ENCODE measurements at regions not wholly inside any gene's neighbourhood (a gene's known extent, or its start where the extent isn't known, plus 50 kb on each side); places are given as distances from the start of the nearest gene placed in this dataset.

- Histone ChIP-seq H3K4me3 (ENCODE audit: control insufficient read depth in 1 of 2, extremely low read depth in 1 of 2, low read length in 1 of 2) (no peak overlapping the region), H3K27me3 (replicated peaks in 1 of 2; ENCODE audit: control insufficient read depth in 2 of 2, extremely low read depth in 1 of 2, insufficient read depth in 2 of 2, low read length in 1 of 2) (no peaks in the 10 kb centered on the region), H3K27ac (ENCODE audit: low read length) (no peak overlapping the region), H3K9me3 (no peaks in the 10 kb centered on the region), H3K36me3 (ENCODE audit: control insufficient read depth in 2 of 2, extremely low read depth in 1 of 2, insufficient read depth in 1 of 2, low read length in 1 of 2) (no peaks in the 10 kb centered on the region), H3K4me1 (ENCODE audit: control insufficient read depth in 1 of 2, extremely low read depth in 1 of 2, insufficient read depth in 2 of 2, low read length in 2 of 2) (no peaks in the 10 kb centered on the region)
- H3K4me3 Mint-ChIP-seq: no peak overlapping the region
- no peak overlapping the region for H3K27ac Mint-ChIP-seq
- no peaks in the 10 kb centered on the region for H3K36me3 Mint-ChIP-seq
- ChIA-PET POLR2A (no interaction called here), CTCF (no interaction called here)
- DNase-seq (no peak), ATAC-seq (replicated peaks in 1 of 4) (no peak)
- WGBS (ENCODE audit: insufficient coverage): no CpG with 5 or more reads among the region's 1 CpG
- no peaks in the 10 kb centered on the region for H3K27me3 Mint-ChIP-seq
- peaks cover 0 to 3% (median 0%) of the 10 kb centered on the region in 3 donors for H3K9me3 Mint-ChIP-seq
- H3K4me1 Mint-ChIP-seq: no peaks in the 10 kb centered on the region
Observed at GRCh38 chr7:124542476-124542875, 223.1 kb downstream of the GPR37 start.

GRCh38 chr7:124536156-124536762 lies 229.3 kb downstream of the GPR37 start:
- DNase-seq: no peak
- no CpG with 5 or more reads among the region's 3 CpGs for WGBS (ENCODE audit: insufficient coverage)
- no peak overlapping the region for H3K27ac Mint-ChIP-seq
- CTCF ChIA-PET: no interaction called here
- peaks cover 0 to 9% (median 4%) of the 10 kb centered on the region in 3 donors for H3K9me3 Mint-ChIP-seq
- Histone ChIP-seq H3K4me3 (ENCODE audit: control insufficient read depth in 1 of 2, extremely low read depth in 1 of 2, low read length in 1 of 2) (no peak overlapping the region), H3K27ac (ENCODE audit: low read length) (no peak overlapping the region), H3K36me3 (ENCODE audit: control insufficient read depth in 2 of 2, extremely low read depth in 1 of 2, insufficient read depth in 1 of 2, low read length in 1 of 2) (no peaks in the 10 kb centered on the region), H3K9me3 (no peaks in the 10 kb centered on the region), H3K27me3 (replicated peaks in 1 of 2; ENCODE audit: control insufficient read depth in 2 of 2, extremely low read depth in 1 of 2, insufficient read depth in 2 of 2, low read length in 1 of 2) (no peaks in the 10 kb centered on the region), H3K4me1 (ENCODE audit: control insufficient read depth in 1 of 2, extremely low read depth in 1 of 2, insufficient read depth in 2 of 2, low read length in 2 of 2) (no peaks in the 10 kb centered on the region)
- no peak for ATAC-seq (replicated peaks in 1 of 4)
- POLR2A ChIA-PET: no interaction called here
- no peaks in the 10 kb centered on the region for H3K4me1 Mint-ChIP-seq
- H3K27me3 Mint-ChIP-seq: no peaks in the 10 kb centered on the region
- no peaks in the 10 kb centered on the region for H3K36me3 Mint-ChIP-seq
- no peak overlapping the region for H3K4me3 Mint-ChIP-seq

GRCh38 chr7:124532166-124532565 lies 233.4 kb downstream of the GPR37 start:
- CTCF ChIA-PET: interaction anchor here in 1 of 2 donors (0.6 kb wide), 1 partner anchor 8 kb away, joined by 3 read pairs; no protein-coding TSS in a partner anchor
- Mint-ChIP-seq H3K27me3 (no peaks in the 10 kb centered on the region), H3K4me1 (no peaks in the 10 kb centered on the region), H3K27ac (no peak overlapping the region), H3K36me3 (no peaks in the 10 kb centered on the region), H3K9me3 (peaks cover 4 to 17% (median 16%) of the 10 kb centered on the region in 3 donors), H3K4me3 (no peak overlapping the region)
- H3K27ac ChIP-seq (ENCODE audit: low read length): no peak overlapping the region
- no peaks in the 10 kb centered on the region for H3K27me3 ChIP-seq (replicated peaks in 1 of 2; ENCODE audit: control insufficient read depth in 2 of 2, extremely low read depth in 1 of 2, insufficient read depth in 2 of 2, low read length in 1 of 2)
- no peak for DNase-seq
- H3K9me3 ChIP-seq: no peaks in the 10 kb centered on the region
- H3K4me3 ChIP-seq (ENCODE audit: control insufficient read depth in 1 of 2, extremely low read depth in 1 of 2, low read length in 1 of 2): no peak overlapping the region
- no peak for ATAC-seq (replicated peaks in 1 of 4)
- no peaks in the 10 kb centered on the region for H3K36me3 ChIP-seq (ENCODE audit: control insufficient read depth in 2 of 2, extremely low read depth in 1 of 2, insufficient read depth in 1 of 2, low read length in 1 of 2)
- POLR2A ChIA-PET: no interaction called here
- H3K4me1 ChIP-seq (ENCODE audit: control insufficient read depth in 1 of 2, extremely low read depth in 1 of 2, insufficient read depth in 2 of 2, low read length in 2 of 2): no peaks in the 10 kb centered on the region

- Mint-ChIP-seq H3K9me3 (peaks cover 5 to 19% (median 8%) of the 10 kb centered on the region in 3 donors), H3K36me3 (no peaks in the 10 kb centered on the region), H3K27me3 (no peaks in the 10 kb centered on the region), H3K4me1 (no peaks in the 10 kb centered on the region), H3K4me3 (no peak overlapping the region), H3K27ac (no peak overlapping the region)
- POLR2A ChIA-PET: no interaction called here
- DNase-seq: no peak
- CTCF ChIA-PET: no interaction called here
- Histone ChIP-seq H3K4me1 (ENCODE audit: control insufficient read depth in 1 of 2, extremely low read depth in 1 of 2, insufficient read depth in 2 of 2, low read length in 2 of 2) (no peaks in the 10 kb centered on the region), H3K27ac (ENCODE audit: low read length) (no peak overlapping the region), H3K36me3 (ENCODE audit: control insufficient read depth in 2 of 2, extremely low read depth in 1 of 2, insufficient read depth in 1 of 2, low read length in 1 of 2) (no peaks in the 10 kb centered on the region), H3K4me3 (ENCODE audit: control insufficient read depth in 1 of 2, extremely low read depth in 1 of 2, low read length in 1 of 2) (no peak overlapping the region), H3K9me3 (no peaks in the 10 kb centered on the region), H3K27me3 (replicated peaks in 1 of 2; ENCODE audit: control insufficient read depth in 2 of 2, extremely low read depth in 1 of 2, insufficient read depth in 2 of 2, low read length in 1 of 2) (no peaks in the 10 kb centered on the region)
- no peak for ATAC-seq (replicated peaks in 1 of 4)
Observed at GRCh38 chr7:124516911-124517310, 248.7 kb downstream of the GPR37 start.

GRCh38 chr7:124515106-124515830 lies 250.3 kb downstream of the GPR37 start:
- H3K27me3 ChIP-seq (replicated peaks in 1 of 2; ENCODE audit: control insufficient read depth in 2 of 2, extremely low read depth in 1 of 2, insufficient read depth in 2 of 2, low read length in 1 of 2): no peaks in the 10 kb centered on the region
- no peak overlapping the region for H3K4me3 ChIP-seq (ENCODE audit: control insufficient read depth in 1 of 2, extremely low read depth in 1 of 2, low read length in 1 of 2)
- no peak overlapping the region for H3K27ac ChIP-seq (ENCODE audit: low read length)
- Mint-ChIP-seq H3K4me3 (no peak overlapping the region), H3K27ac (no peak overlapping the region), H3K27me3 (no peaks in the 10 kb centered on the region), H3K4me1 (no peaks in the 10 kb centered on the region), H3K36me3 (no peaks in the 10 kb centered on the region), H3K9me3 (peaks cover 5 to 12% (median 8%) of the 10 kb centered on the region in 3 donors)
- H3K36me3 ChIP-seq (ENCODE audit: control insufficient read depth in 2 of 2, extremely low read depth in 1 of 2, insufficient read depth in 1 of 2, low read length in 1 of 2): no peaks in the 10 kb centered on the region
- H3K9me3 ChIP-seq: no peaks in the 10 kb centered on the region
- ATAC-seq (replicated peaks in 1 of 4): no peak
- no peak for DNase-seq
- ChIA-PET POLR2A (no interaction called here), CTCF (no interaction called here)
- 80% methylated on average over 2 of the region's 4 CpGs for WGBS (ENCODE audit: insufficient coverage)
- no peaks in the 10 kb centered on the region for H3K4me1 ChIP-seq (ENCODE audit: control insufficient read depth in 1 of 2, extremely low read depth in 1 of 2, insufficient read depth in 2 of 2, low read length in 2 of 2)

- no peak overlapping the region for H3K27ac Mint-ChIP-seq
- H3K4me1 Mint-ChIP-seq: no peaks in the 10 kb centered on the region
- Histone ChIP-seq H3K9me3 (no peaks in the 10 kb centered on the region), H3K4me1 (ENCODE audit: control insufficient read depth in 1 of 2, extremely low read depth in 1 of 2, insufficient read depth in 2 of 2, low read length in 2 of 2) (no peaks in the 10 kb centered on the region), H3K27me3 (replicated peaks in 1 of 2; ENCODE audit: control insufficient read depth in 2 of 2, extremely low read depth in 1 of 2, insufficient read depth in 2 of 2, low read length in 1 of 2) (no peaks in the 10 kb centered on the region), H3K27ac (ENCODE audit: low read length) (no peak overlapping the region), H3K36me3 (ENCODE audit: control insufficient read depth in 2 of 2, extremely low read depth in 1 of 2, insufficient read depth in 1 of 2, low read length in 1 of 2) (no peaks in the 10 kb centered on the region), H3K4me3 (ENCODE audit: control insufficient read depth in 1 of 2, extremely low read depth in 1 of 2, low read length in 1 of 2) (no peak overlapping the region)
- ATAC-seq (replicated peaks in 1 of 4) (no peak), DNase-seq (no peak)
- ChIA-PET CTCF (interaction anchor here in 1 of 2 donors (0.6 kb wide), 1 partner anchor 9 kb away, joined by 4 read pairs; no protein-coding TSS in a partner anchor), POLR2A (interaction anchor here in 1 of 2 donors (0.6 kb wide), 1 partner anchor 14 kb away, joined by 3 read pairs; no protein-coding TSS in a partner anchor)
- H3K36me3 Mint-ChIP-seq: no peaks in the 10 kb centered on the region
- WGBS (ENCODE audit: insufficient coverage): 67% methylated on average over 1 of the region's 2 CpGs
- no peak overlapping the region for H3K4me3 Mint-ChIP-seq
- no peaks in the 10 kb centered on the region for H3K27me3 Mint-ChIP-seq
- H3K9me3 Mint-ChIP-seq: peaks cover 5 to 12% (median 8%) of the 10 kb centered on the region in 3 donors
Observed at GRCh38 chr7:124514471-124514870, 251.1 kb downstream of the GPR37 start.
